22Rv1 (cell line): ENCODE measurements at regions not wholly inside any gene's neighbourhood (a gene's known extent, or its start where the extent isn't known, plus 50 kb on each side); places are given as distances from the start of the nearest gene placed in this dataset.

ENCODE experiments used
- CTCF ChIP-seq: fragments of 450-650 bp; IDR thresholded peaks from 2 replicates; pipeline ENCODE4 v1.5.1; 2017; ENCODE audit warnings: mild to moderate bottlenecking
- ZFX ChIP-seq: fragments of 450-650 bp; IDR thresholded peaks from 2 replicates; pipeline ENCODE4 v1.6.1; 2017; ENCODE audit warnings: antibody characterized with exemption, borderline replicate concordance

GRCh38 chr5:130759061-130759460 lies 406.0 kb downstream of the HINT1 start:
- TF ChIP-seq CTCF: no peak
- TF ChIP-seq ZFX: no peak
